KOPT-K1 (cell line): ENCODE measurements at regions not wholly inside any gene's neighbourhood (a gene's known extent, or its start where the extent isn't known, plus 50 kb on each side); places are given as distances from the start of the nearest gene placed in this dataset.

Experiments
- H3K27ac ChIP-seq: fragments of 200-600 bp; sonication (generic); 2 replicates; pipeline ENCODE4 v1.5.1; 2016; ENCODE audit warnings: antibody characterized with exemption, mild to moderate bottlenecking, low read depth, low read length; ENCODE audit not compliant: poor library complexity, severe bottlenecking
- H3K36me3 ChIP-seq: fragments of 200-600 bp; sonication (generic); 2 replicates; pipeline ENCODE4 v1.5.1; 2017; ENCODE audit warnings: antibody characterized with exemption, mild to moderate bottlenecking, low read length, moderate library complexity; ENCODE audit not compliant: insufficient read depth
- H3K9me3 ChIP-seq: fragments of 200-600 bp; sonication (generic); 2 replicates; pipeline ENCODE4 v1.5.1; 2017; ENCODE audit warnings: antibody characterized with exemption, low read length, mild to moderate bottlenecking; ENCODE audit not compliant: insufficient read depth, poor library complexity, severe bottlenecking

DNA sequence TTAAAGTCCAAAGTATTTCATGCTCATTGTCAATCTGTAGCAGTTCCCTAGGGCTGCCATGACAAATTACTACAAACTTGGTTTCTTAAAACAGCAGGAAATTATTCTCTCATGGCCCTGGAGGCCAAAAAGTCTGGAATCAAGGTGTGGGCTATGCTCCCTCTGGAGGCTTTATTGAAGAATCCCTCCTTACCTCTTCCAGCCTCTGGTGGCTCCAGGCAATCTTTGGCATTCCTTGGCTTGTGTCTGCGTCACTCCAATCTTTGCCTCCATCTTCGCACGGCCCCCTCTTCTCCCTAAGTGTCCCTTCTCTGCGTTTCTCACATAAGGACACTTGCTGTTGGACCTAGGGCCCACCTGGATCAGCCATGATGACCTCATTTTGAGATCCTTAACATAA lies 170.4 kb downstream of the SMIM20 start:
- Histone ChIP-seq H3K9me3 (no peaks in the 10 kb centered on the region), H3K27ac (no peak overlapping the region), H3K36me3 (no peaks in the 10 kb centered on the region)

DNA sequence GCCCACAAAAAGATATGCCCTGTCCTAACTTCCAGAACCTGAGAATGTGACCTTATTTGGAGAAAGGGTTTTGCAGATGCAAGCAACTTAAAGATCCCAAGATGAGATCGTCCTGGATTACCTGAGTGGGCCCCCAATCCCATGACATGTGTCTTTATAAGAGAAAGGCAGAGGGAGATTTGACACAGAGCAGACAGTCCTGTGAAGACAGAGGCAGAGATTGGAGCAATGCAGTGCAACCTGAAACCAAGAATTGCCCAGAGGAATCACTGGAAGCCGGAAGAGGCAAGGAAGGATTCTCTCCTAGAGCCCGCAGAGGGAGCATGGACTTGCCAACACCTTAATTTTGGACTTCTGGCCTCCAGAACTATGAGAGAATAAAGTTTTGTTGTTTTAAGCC lies 171.5 kb downstream of the SMIM20 start:
- no peaks in the 10 kb centered on the region for H3K36me3 ChIP-seq
- no peak overlapping the region for H3K27ac ChIP-seq
- peaks cover 6% of the 10 kb centered on the region for H3K9me3 ChIP-seq

GRCh38 chr4:26086621-26087441 lies 172.8 kb downstream of the SMIM20 start:
- no peak overlapping the region for H3K27ac ChIP-seq
- H3K9me3 ChIP-seq: peaks cover 18% of the 10 kb centered on the region
- no peaks in the 10 kb centered on the region for H3K36me3 ChIP-seq

GRCh38 chr4:26088433-26088928 lies 174.5 kb downstream of the SMIM20 start:
- H3K9me3 ChIP-seq: peaks cover 21% of the 10 kb centered on the region
- no peaks in the 10 kb centered on the region for H3K36me3 ChIP-seq
- H3K27ac ChIP-seq: no peak overlapping the region

DNA sequence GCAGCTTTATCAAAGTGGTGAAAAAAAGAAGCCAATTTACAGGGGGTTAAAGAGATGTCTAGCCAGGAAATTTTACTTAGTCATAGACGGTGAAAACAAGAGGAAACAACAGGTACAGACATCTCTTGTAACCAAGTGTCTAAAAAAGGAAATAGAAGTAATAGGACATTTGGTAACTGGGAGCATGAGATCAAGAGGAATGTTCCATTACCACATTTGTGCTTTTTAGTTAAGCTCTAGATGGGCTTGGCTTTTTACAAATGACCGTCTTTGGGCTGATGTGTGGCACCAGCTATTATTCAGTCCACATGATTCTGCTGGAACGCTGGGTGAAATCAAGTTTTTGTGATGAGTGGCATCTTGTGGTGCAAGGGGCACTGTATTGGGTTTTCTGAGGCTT lies 179.5 kb downstream of the SMIM20 start:
- Histone ChIP-seq H3K27ac (no peak overlapping the region), H3K36me3 (no peaks in the 10 kb centered on the region), H3K9me3 (peaks cover 25% of the 10 kb centered on the region)

DNA sequence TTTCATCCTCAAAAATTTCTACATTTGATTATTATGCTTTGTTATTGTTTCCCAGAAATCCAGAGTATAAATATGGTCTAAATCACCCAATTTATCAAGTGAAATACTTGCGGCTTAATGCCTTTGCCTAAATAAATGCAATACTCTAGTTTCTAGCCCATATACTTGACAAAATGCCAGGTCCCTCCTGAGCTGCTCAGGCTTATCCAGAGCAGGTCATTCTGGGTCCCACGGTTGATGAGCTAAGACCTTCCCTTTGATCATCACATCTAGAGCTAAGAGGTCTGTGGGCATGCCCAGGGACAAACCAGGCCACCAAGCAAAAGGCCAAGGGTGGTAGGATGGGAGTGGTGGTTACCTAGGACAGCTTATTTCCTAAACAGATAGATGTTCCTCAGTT lies 180.1 kb downstream of the SMIM20 start:
- no peak overlapping the region for H3K27ac ChIP-seq
- no peaks in the 10 kb centered on the region for H3K36me3 ChIP-seq
- peaks cover 30% of the 10 kb centered on the region for H3K9me3 ChIP-seq

- Histone ChIP-seq H3K9me3 (peaks cover 31% of the 10 kb centered on the region), H3K36me3 (no peaks in the 10 kb centered on the region), H3K27ac (no peak overlapping the region)
Observed at GRCh38 chr4:26094911-26095310, 180.9 kb downstream of the SMIM20 start.

DNA sequence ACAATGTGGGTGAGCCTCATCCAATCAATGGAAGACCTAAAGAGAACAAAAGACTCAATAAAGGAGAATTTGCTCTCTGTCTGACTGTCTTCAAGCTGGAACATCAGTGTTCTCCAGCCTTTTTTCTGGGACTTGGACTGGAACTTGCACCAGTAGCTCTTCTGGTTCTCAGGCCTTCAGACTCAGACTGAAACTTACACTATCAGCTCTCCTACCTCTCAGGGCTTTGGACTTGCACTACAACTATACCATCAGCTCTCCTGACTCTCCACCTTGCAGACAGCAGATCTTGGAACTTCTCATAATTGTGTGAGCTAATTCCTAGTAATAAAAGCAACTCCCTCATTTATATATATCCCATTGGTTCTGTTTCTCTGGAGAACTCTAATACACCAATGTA lies 185.9 kb downstream of the SMIM20 start:
- no peaks in the 10 kb centered on the region for H3K36me3 ChIP-seq
- peaks cover 10% of the 10 kb centered on the region for H3K9me3 ChIP-seq
- H3K27ac ChIP-seq: no peak overlapping the region

- H3K9me3 ChIP-seq: peaks cover 10% of the 10 kb centered on the region
- no peaks in the 10 kb centered on the region for H3K36me3 ChIP-seq
- no peak overlapping the region for H3K27ac ChIP-seq
Observed at GRCh38 chr4:26101011-26101410, 187.0 kb downstream of the SMIM20 start.

DNA sequence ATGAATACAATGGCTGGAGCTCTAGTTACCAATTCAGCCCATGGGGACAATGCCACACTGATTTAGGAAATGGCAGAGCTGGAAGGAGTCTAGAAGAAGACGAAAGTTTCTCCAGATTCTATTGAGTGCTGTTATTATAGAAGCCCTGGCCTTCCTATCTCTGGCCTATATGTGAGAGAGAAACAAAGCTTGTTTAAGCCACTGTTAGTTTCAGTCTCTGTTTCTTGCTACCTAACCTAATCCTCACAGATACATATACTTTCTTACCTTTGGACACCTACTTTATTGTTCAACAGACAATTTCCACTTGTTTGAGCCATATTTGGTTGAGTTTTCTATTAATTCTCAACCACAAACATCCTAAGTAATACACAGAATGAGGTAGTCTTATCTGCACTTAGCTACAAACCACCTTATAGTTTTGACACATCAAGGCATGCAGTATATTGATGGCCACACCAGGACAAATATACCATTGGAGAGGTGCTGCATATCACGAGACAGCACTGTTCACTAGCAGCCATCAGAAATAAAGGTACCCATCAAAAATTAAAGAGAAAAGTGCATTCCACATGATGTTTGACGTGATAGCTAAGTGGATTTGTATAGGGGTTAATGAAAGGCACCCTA lies 190.2 kb downstream of the SMIM20 start:
- Histone ChIP-seq H3K9me3 (no peaks in the 10 kb centered on the region), H3K36me3 (no peaks in the 10 kb centered on the region), H3K27ac (no peak overlapping the region)

GRCh38 chr4:26105337-26105736 lies 191.3 kb downstream of the SMIM20 start:
- Histone ChIP-seq H3K27ac (no peak overlapping the region), H3K36me3 (no peaks in the 10 kb centered on the region), H3K9me3 (no peaks in the 10 kb centered on the region)

GRCh38 chr4:26105815-26106699 lies 192.0 kb downstream of the SMIM20 start:
- Histone ChIP-seq H3K36me3 (no peaks in the 10 kb centered on the region), H3K27ac (no peak overlapping the region), H3K9me3 (no peaks in the 10 kb centered on the region)

DNA sequence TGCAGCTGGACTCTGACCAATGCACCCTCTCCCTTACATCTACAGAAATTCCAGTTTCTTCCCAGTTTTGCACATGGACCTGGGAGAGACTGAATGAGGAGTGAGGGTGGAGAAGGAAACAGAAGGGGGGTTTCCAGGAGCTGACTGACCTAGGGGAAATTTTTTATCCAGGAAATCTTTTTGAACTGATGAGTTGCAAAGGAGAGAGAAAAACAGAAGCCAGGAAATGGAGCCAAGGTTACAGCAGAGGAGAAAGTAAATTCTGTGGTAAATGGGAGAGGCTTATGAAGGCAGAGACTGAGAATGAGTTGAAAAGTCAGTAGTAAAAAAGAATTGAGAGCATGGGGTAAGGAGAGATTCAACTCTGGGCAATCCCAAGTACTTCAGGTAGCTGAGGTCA lies 192.8 kb downstream of the SMIM20 start:
- H3K27ac ChIP-seq: no peak overlapping the region
- no peaks in the 10 kb centered on the region for H3K9me3 ChIP-seq
- no peaks in the 10 kb centered on the region for H3K36me3 ChIP-seq

GRCh38 chr4:26108054-26108453 lies 194.0 kb downstream of the SMIM20 start:
- Histone ChIP-seq H3K9me3 (peaks cover 8% of the 10 kb centered on the region), H3K36me3 (no peaks in the 10 kb centered on the region), H3K27ac (no peak overlapping the region)

- H3K36me3 ChIP-seq: no peaks in the 10 kb centered on the region
- no peak overlapping the region for H3K27ac ChIP-seq
- H3K9me3 ChIP-seq: peaks cover 18% of the 10 kb centered on the region
Observed at GRCh38 chr4:26110493-26110892, 196.5 kb downstream of the SMIM20 start.
